Stromal cell of bone marrow (primary cell): ENCODE measurements at regions not wholly inside any gene's neighbourhood (a gene's known extent, or its start where the extent isn't known, plus 50 kb on each side); places are given as distances from the start of the nearest gene placed in this dataset.
A peak's percentile ranks its signal among the peaks of the same experiment; 100 is the strongest.

Source experiments
- DNase-seq: peaks from one replicate; pipeline ENCODE4 v3.0.0-alpha.2; 2012; ENCODE audit warnings: low read depth

- DNase-seq, result peak; percentile 94
These were observed 183.1 kb upstream of the IVNS1ABP start for GRCh38 chr1:185500001-185500626.

- DNase-seq, result no peak
These were observed 181.2 kb upstream of the IVNS1ABP start for GRCh38 chr1:185498207-185498606.

GRCh38 chr1:185497177-185497576, 180.1 kb upstream of the IVNS1ABP start:
- DNase-seq, result no peak

GRCh38 chr1:185495898-185496297, 178.9 kb upstream of the IVNS1ABP start:
- DNase-seq, result no peak

GRCh38 chr1:185495007-185495406, 178.0 kb upstream of the IVNS1ABP start:
- no peak for DNase-seq

GRCh38 chr1:185492089-185492825, 175.2 kb upstream of the IVNS1ABP start:
- DNase-seq, result no peak

- DNase-seq, result no peak
These were observed 174.6 kb upstream of the IVNS1ABP start for GRCh38 chr1:185491604-185492003.

GRCh38 chr1:185490924-185491323, 173.9 kb upstream of the IVNS1ABP start:
- no peak for DNase-seq

GRCh38 chr1:185489406-185489805, 172.4 kb upstream of the IVNS1ABP start:
- no peak for DNase-seq

- DNase-seq, result no peak
These were observed 171.8 kb upstream of the IVNS1ABP start for GRCh38 chr1:185488808-185489207.

GRCh38 chr1:185487936-185488335, 170.9 kb upstream of the IVNS1ABP start:
- no peak for DNase-seq

GRCh38 chr1:185487026-185487425, 170.0 kb upstream of the IVNS1ABP start:
- no peak for DNase-seq

- no peak for DNase-seq
These were observed 169.3 kb upstream of the IVNS1ABP start for GRCh38 chr1:185486346-185486745.

GRCh38 chr1:185483664-185484450, 166.8 kb upstream of the IVNS1ABP start:
- peak; percentile 91 for DNase-seq

- no peak for DNase-seq
These were observed 166.2 kb upstream of the IVNS1ABP start for GRCh38 chr1:185483217-185483616.

GRCh38 chr1:185480545-185480944, 163.5 kb upstream of the IVNS1ABP start:
- peak; percentile 19 for DNase-seq

- DNase-seq, result no peak
These were observed 162.8 kb upstream of the IVNS1ABP start for GRCh38 chr1:185479796-185480195.

GRCh38 chr1:185478877-185479276, 161.8 kb upstream of the IVNS1ABP start:
- DNase-seq, result no peak

- DNase-seq, result no peak
These were observed 160.9 kb upstream of the IVNS1ABP start for GRCh38 chr1:185477638-185478580.

- DNase-seq, result no peak
These were observed 157.6 kb upstream of the IVNS1ABP start for GRCh38 chr1:185474440-185475149.

- DNase-seq, result no peak
These were observed 156.1 kb upstream of the IVNS1ABP start for GRCh38 chr1:185473186-185473585.
